Erythroblast (primary cell): ENCODE measurements at regions not wholly inside any gene's neighbourhood (a gene's known extent, or its start where the extent isn't known, plus 50 kb on each side); places are given as distances from the start of the nearest gene placed in this dataset.

Experiments used
- GATA1 ChIP-seq: IDR thresholded peaks from 2 replicates; pipeline ENCODE4 v1.6.1; 2011; ENCODE audit warnings: low read depth, mild to moderate bottlenecking, control low read depth, low read length, moderate library complexity
- POLR2A ChIP-seq: IDR thresholded peaks from 2 replicates; pipeline ENCODE4 v1.6.1; 2011; ENCODE audit warnings: mild to moderate bottlenecking, low read length

GRCh38 chr11:11075515-11076171 is 217.8 kb upstream of the ZBED5 start:
- TF ChIP-seq POLR2A (no peak), GATA1 (no peak)
